Panc1 (cell line): ENCODE measurements at regions not wholly inside any gene's neighbourhood (a gene's known extent, or its start where the extent isn't known, plus 50 kb on each side); places are given as distances from the start of the nearest gene placed in this dataset.

ENCODE experiments used
- ATAC-seq: fragments of 200-7000 bp; cut with Tn5 transposase; 2 replicates; pipeline ENCODE4 v1.9.1; 2020; ENCODE audit warnings: mild to moderate bottlenecking, moderate library complexity
- BruUV-seq: library from RNA; stranded (reverse); fragments of 400-500 nt; replicated peaks from 2 replicates; lab custom pipeline; 2021; lab: Mats Ljungman, UMichigan
- CTCF ChIA-PET: fragments of 300-600 bp; sonication (Branson Sonifier 250); formaldehyde crosslinking; loops from one replicate; lab custom pipeline; 2022; ENCODE audit warnings: antibody characterized with exemption; lab: Charles Lee
- POLR2A ChIA-PET: fragments of 300-600 bp; sonication (Branson Sonifier 250); formaldehyde crosslinking; loops from one replicate; lab custom pipeline; 2022; ENCODE audit warnings: antibody characterized with exemption; lab: Charles Lee
- DNase-seq: peaks from one replicate; pipeline ENCODE4 v3.0.0-alpha.2; 2010; ENCODE audit warnings: low read depth, low spot score
- H3K27ac ChIP-seq: 2 replicates; pipeline ENCODE4 v1.5.1; 2011; ENCODE audit warnings: mild to moderate bottlenecking, low read length, inconsistent platforms
- H3K27me3 ChIP-seq: fragments of 200-500 bp; sonication (Bioruptor generic); 2 replicates; pipeline ENCODE4 v1.6.0; 2014; ENCODE audit warnings: low read length, inconsistent platforms; ENCODE audit not compliant: control insufficient read depth, insufficient read depth
- H3K36me3 ChIP-seq: fragments of 200-500 bp; sonication (Bioruptor generic); 2 replicates; pipeline ENCODE4 v1.5.1; 2014; ENCODE audit warnings: inconsistent platforms, mild to moderate bottlenecking, low read length, moderate library complexity; ENCODE audit not compliant: control insufficient read depth, insufficient read depth
- H3K4me1 ChIP-seq: 2 replicates; pipeline ENCODE4 v1.5.1; 2011; ENCODE audit warnings: inconsistent platforms, mild to moderate bottlenecking, low read length, moderate library complexity; ENCODE audit not compliant: control insufficient read depth, insufficient read depth
- H3K4me3 ChIP-seq, 2 experiments: 2 replicates each; pipeline ENCODE4 v1.5.1; 2011 to 2012; ENCODE audit warnings: low read depth in 2 of 2, low read length in 2 of 2, mild to moderate bottlenecking in 2 of 2, inconsistent platforms in 1 of 2, moderate library complexity in 1 of 2
- H3K9me3 ChIP-seq: fragments of 200-500 bp; sonication (Bioruptor generic); 2 replicates; pipeline ENCODE4 v1.5.1; 2014; ENCODE audit warnings: low read depth, mild to moderate bottlenecking, inconsistent platforms, low read length, moderate library complexity; ENCODE audit not compliant: control insufficient read depth, insufficient read depth
- POLR2AphosphoS5 ChIP-seq: IDR thresholded peaks from 2 replicates; pipeline ENCODE4 v1.6.1; 2012; ENCODE audit warnings: mild to moderate bottlenecking, low read depth, low read length, moderate library complexity
- REST ChIP-seq, 2 experiments: IDR thresholded peaks; 2 replicates each; pipeline ENCODE4 v1.6.1; 2011 to 2012; ENCODE audit warnings: low read depth in 2 of 2, control low read depth in 1 of 2, low read length in 1 of 2, mild to moderate bottlenecking in 1 of 2, moderate library complexity in 1 of 2; ENCODE audit not compliant: insufficient read depth in 1 of 2
- SIN3A ChIP-seq: IDR thresholded peaks from 2 replicates; pipeline ENCODE4 v1.6.1; 2012; ENCODE audit warnings: low read depth, mild to moderate bottlenecking, low read length, moderate library complexity, borderline replicate concordance; ENCODE audit not compliant: insufficient read depth
- TCF7L2 ChIP-seq: IDR thresholded peaks from 2 replicates; pipeline ENCODE4 v1.6.1; 2011; ENCODE audit warnings: mild to moderate bottlenecking, low read depth, low read length, inconsistent platforms
- in situ Hi-C: cut with HindIII; loops from 2 replicates; pipeline ENCODE4 v1.10.0; 2016; ENCODE audit warnings: low sequenced_read_pairs, low pct_unique_long_range_greater_than_20kb
- intact Hi-C: fragments of 100-400 bp; cut with micrococcal nuclease; formaldehyde crosslinking; loops from one replicate; pipeline ENCODE4 v1.10.0; 2022; ENCODE audit not compliant: unreplicated experiment
- TF ChIP-seq, protein P1 (sequence below): fragments of 450-650 bp; IDR thresholded peaks from 2 replicates; pipeline ENCODE4 v1.5.1; 2017; ENCODE audit warnings: mild to moderate bottlenecking

- CTCF ChIA-PET, result no interaction called here
Measured at GRCh38 chr2:19000776-19001175, 357.6 kb downstream of the OSR1 start.

DNA sequence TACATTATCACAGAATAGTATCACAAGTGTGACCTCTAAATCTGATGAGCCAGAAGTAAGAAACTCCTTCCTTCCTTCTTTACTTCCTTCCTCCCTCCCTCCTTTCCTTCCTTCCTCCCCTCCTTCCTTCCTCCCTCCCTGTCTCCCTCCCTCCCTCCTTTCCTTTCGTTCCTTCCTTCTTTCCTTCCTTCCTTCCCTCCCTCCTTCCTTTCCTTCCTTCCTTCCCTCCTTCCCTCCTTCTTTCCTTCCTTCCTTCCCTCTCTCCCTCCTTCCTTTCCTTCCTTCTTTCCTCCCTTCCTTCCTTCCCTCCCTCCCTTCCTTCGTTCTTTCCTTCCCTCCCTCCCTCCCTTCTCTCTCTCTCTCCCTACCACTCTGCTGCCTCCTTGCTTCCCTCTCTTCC lies 359.2 kb downstream of the OSR1 start:
- H3K27me3 ChIP-seq, result no peaks in the 10 kb centered on the region
- POLR2A ChIA-PET, result no interaction called here
- intact Hi-C loops (no loop called here), in situ Hi-C loops (no loop called here)
- H3K4me1 ChIP-seq, result no peaks in the 10 kb centered on the region
- no peak overlapping the region for H3K27ac ChIP-seq
- no peaks in the 10 kb centered on the region for H3K9me3 ChIP-seq
- CTCF ChIA-PET, result no interaction called here
- no peaks in the 10 kb centered on the region for H3K36me3 ChIP-seq
- BruUV-seq, result no TSS peak
- no peak overlapping the region for H3K4me3 ChIP-seq
- DNase-seq (no peak), ATAC-seq (no peak)
- TF ChIP-seq TCF7L2 (no peak), SIN3A (no peak), REST (IDR thresholded peaks at IDR 0.05; ENCODE audit: insufficient read depth in 1 of 2, low read depth in 2 of 2, low read length in 1 of 2) (no peak), POLR2AphosphoS5 (no peak)
- TF ChIP-seq, protein P1, sequence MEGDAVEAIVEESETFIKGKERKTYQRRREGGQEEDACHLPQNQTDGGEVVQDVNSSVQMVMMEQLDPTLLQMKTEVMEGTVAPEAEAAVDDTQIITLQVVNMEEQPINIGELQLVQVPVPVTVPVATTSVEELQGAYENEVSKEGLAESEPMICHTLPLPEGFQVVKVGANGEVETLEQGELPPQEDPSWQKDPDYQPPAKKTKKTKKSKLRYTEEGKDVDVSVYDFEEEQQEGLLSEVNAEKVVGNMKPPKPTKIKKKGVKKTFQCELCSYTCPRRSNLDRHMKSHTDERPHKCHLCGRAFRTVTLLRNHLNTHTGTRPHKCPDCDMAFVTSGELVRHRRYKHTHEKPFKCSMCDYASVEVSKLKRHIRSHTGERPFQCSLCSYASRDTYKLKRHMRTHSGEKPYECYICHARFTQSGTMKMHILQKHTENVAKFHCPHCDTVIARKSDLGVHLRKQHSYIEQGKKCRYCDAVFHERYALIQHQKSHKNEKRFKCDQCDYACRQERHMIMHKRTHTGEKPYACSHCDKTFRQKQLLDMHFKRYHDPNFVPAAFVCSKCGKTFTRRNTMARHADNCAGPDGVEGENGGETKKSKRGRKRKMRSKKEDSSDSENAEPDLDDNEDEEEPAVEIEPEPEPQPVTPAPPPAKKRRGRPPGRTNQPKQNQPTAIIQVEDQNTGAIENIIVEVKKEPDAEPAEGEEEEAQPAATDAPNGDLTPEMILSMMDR, result no peak

More at GRCh38 chr2:19000776-19001175, 357.6 kb downstream of the OSR1 start:
- no peaks in the 10 kb centered on the region for H3K4me1 ChIP-seq
- no peaks in the 10 kb centered on the region for H3K27me3 ChIP-seq
- H3K36me3 ChIP-seq, result no peaks in the 10 kb centered on the region
- in situ Hi-C loops (no loop called here), intact Hi-C loops (no loop called here)
- TF ChIP-seq, protein P1, result no peak
- TF ChIP-seq SIN3A (no peak), TCF7L2 (no peak), POLR2AphosphoS5 (no peak), REST (IDR thresholded peaks at IDR 0.05; ENCODE audit: insufficient read depth in 1 of 2, low read depth in 2 of 2, low read length in 1 of 2) (no peak)
- no peak overlapping the region for H3K4me3 ChIP-seq
- no TSS peak for BruUV-seq
- H3K27ac ChIP-seq, result no peak overlapping the region
- POLR2A ChIA-PET, result no interaction called here
- no peaks in the 10 kb centered on the region for H3K9me3 ChIP-seq
- DNase-seq (no peak), ATAC-seq (no peak)
